HG03439 (cell line): ENCODE measurements at regions not wholly inside any gene's neighbourhood (a gene's known extent, or its start where the extent isn't known, plus 50 kb on each side); places are given as distances from the start of the nearest gene placed in this dataset.

Experiments
- ATAC-seq: cut with Tn5 transposase; IDR thresholded peaks from one replicate; pipeline ENCODE4 v1.9.1; 2021; ENCODE audit warnings: mild to moderate bottlenecking, moderate library complexity; ENCODE audit not compliant: unreplicated experiment

GRCh38 chr6:74650668-74651067 lies 555.2 kb downstream of the COL12A1 start:
- ATAC-seq: no peak

GRCh38 chr6:74646461-74646860 lies 559.4 kb downstream of the COL12A1 start:
- ATAC-seq: no peak

DNA sequence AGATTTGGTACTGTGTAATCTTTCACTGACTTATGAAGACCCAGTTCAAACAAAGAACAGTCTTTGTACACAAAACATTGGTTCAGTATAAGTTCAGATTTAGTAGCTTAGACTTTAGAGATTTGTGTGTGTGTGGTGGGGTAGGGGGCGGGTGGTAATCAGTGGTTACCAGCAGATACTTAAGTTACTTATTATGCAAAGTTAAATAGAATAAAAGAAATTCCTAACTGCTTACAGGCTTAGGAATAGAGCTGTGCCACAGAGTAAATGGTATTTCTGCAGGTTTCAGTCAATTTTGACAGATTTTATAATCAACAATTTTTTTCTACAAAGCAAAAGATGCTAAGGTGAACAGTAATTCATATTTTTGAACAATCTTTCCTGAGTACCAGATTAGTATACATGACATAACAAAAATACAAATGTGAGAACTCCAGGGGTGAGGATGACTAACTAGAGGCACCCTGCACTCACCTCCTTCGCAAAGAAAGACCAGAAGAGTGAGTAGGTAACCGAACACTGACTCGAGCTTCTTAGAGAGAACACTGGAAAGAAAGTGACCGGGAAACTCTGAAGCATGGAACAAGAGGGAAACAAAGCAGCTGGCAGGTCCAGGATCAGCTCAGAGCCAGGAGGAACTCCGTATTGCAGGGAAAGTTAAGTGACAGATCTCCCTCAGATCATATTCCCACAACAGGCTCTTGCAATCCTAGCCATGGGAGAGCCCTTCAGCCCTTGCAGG lies 560.6 kb downstream of the COL12A1 start:
- ATAC-seq: no peak

GRCh38 chr6:74642101-74642500 lies 563.8 kb downstream of the COL12A1 start:
- no peak for ATAC-seq

GRCh38 chr6:74638412-74638811 lies 567.4 kb downstream of the COL12A1 start:
- no peak for ATAC-seq

DNA sequence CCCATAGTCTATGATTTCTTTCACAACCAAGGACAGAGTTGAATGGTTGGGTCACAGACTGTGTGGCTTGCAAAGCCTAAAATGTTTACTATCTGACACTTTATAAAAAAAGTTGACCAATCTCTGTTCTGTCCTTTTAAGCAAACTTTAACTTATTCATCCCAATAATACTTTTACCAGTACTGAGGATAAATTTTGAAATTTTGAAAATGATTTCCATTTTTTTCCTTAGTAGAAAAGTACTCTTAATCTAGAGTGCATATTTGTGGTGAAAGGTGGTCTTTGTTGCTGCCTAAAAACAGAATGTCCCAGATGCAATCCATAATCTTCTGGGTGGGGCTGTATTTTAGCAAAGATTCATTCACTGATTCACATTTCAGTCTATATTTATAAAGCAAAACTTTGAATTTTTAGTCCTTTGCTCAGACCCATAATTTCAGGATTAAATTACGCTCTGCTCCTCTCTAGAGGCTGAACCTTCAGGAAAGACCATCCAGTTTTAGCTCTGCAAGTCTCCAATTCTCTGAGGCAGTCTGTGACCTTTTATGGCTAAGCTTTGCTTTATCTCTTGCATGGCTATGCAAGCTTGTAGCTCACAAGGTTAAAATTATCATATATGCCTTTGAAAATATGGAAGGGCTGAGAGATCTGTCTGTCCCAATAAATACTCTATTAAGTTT lies 573.5 kb downstream of the COL12A1 start:
- no peak for ATAC-seq

GRCh38 chr6:74631564-74631963 lies 574.3 kb downstream of the COL12A1 start:
- ATAC-seq: no peak

DNA sequence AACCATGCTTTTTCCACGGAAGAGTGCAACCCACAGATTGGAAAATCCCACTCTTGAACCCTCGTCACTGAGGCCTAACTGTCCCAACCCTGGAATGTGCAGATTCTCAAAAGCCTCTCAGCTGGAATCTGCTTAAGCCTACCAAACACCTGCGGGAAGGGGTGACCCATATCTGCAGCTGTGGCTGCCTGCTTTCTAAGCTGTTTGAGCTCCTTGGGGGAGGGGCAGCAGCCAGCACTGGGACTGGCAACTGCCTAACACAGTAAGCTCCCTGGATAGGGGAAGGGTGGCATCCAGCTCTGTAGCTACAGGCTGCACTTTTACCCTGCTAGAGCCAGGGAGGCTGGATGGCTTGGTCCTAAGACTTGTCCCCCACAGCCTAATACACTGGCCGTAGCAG lies 579.6 kb downstream of the COL12A1 start:
- ATAC-seq: no peak

GRCh38 chr6:74623027-74623426 lies 582.8 kb downstream of the COL12A1 start:
- no peak for ATAC-seq

- ATAC-seq: no peak
These were observed 594.6 kb downstream of the COL12A1 start for GRCh38 chr6:74611220-74611619.

- ATAC-seq: no peak
These were observed 595.5 kb downstream of the COL12A1 start for GRCh38 chr6:74610352-74610751.

DNA sequence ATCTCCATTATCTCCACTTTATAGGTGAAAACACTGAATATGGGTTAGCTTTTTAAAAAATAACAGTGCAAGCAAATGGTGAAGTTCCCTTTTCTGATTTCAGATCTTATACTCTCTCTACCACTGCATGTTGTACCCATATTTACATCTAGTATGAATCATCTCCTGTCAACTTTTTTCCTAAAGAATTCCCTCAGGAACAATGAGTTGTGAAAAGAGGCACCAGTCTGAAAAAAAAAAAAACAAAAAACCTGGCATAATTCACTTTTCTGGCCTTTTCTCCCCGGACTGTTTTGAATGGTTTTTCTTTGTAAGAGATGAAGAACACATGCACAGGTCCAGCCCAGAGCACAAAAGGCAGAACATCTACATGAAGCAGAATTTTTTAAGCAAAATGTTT lies 596.0 kb downstream of the COL12A1 start:
- no peak for ATAC-seq

GRCh38 chr6:74607934-74608333 lies 597.9 kb downstream of the COL12A1 start:
- ATAC-seq: no peak

GRCh38 chr6:74607468-74607867 lies 598.4 kb downstream of the COL12A1 start:
- no peak for ATAC-seq

DNA sequence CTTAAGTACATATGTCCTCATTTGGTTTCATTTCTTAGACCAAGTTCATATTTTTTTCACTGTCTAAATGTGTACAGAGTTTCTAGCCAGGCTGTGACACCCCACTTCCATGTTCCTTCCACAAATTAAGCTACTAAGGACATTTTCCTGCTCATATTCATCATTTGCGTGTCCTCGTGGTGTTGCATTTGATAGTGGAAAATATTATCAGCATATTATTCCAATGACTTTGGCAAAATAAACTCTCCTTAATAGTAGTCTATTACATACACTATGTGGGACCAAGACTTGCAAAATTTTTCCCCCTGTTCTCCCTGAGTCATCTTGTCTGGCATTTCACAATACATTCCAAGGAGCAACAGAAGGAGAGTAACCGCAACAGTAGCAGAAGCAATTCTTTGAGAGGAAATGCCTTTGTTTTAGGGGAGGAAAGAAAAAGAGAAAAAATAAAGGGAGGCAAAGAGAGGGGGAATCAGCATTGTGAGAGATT lies 599.2 kb downstream of the COL12A1 start:
- no peak for ATAC-seq

GRCh38 chr6:74605922-74606581 lies 599.8 kb downstream of the COL12A1 start:
- ATAC-seq: no peak

DNA sequence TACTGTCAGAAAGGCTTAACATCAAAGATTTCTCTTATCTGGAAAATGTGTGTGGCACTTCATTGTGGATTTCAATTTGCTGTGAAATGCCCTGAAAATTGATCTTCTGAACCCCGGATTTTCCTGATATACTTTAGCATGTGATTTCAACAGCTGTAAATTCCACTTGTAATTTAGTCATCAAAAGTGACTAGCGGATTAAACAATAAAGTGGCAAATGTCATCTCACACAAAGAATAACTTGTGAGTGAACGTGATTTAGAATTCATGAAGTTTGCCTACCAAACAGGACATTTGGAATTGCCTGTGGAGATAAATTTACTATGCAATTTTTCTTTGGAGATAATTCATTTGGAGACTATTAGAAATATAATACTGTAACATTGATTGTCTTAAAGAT lies 601.6 kb downstream of the COL12A1 start:
- no peak for ATAC-seq

DNA sequence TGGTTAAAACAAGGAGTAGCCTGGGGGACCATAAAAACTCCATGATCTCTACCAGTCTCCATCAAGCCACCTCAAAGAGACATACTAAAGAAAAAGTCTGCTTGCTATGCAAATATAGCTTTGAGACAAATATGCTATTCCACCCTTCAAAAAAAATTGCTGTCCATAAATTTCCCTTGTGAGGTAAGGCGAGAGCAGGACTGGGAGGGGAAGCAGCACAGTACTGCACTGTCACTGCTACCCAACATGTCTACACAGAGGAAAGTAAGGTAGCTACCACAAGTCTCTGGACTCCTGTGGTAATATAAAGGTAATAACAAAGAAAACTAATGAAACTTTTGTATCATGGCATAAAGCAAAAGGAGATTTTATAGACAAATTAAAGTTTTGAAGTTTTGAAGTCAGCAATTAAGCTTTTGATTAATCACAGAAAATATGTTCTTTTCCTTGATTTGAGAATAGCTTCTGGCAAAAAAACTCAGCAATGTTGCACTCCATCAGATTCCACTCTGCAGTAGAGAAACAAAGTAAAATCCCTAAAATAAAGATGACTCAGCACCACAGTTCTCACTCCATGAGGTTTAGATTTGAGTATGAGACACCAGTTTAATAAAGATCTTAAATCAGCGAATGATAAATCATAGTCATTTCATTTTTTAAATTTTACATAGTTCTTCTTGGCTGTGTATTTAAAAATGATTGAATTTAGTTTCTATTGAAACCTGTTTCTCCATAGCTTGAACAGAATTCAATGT lies 602.4 kb downstream of the COL12A1 start:
- ATAC-seq: no peak

DNA sequence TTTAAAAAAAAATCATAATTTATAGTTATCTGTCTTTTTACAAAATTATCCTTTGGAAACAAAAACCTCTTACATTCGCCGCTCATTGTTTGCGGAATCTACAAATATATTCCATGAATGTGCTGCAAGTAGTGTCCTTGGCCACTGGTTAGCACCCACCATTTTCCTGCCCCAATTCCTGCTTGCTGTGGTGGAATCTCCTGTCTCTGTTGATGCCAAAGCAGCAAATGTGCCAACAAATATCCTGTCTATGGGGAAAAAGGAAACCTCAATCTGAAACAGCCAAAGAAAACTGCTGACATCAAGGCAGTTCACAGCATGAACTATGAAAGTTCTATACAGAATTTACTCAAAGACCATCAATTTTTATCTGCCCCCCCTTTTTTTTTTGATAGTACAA lies 603.6 kb downstream of the COL12A1 start:
- no peak for ATAC-seq

GRCh38 chr6:74598462-74599393 lies 607.1 kb downstream of the COL12A1 start:
- peak; percentile 97 for ATAC-seq
